OCI-LY7 (cell line): ENCODE measurements at regions not wholly inside any gene's neighbourhood (a gene's known extent, or its start where the extent isn't known, plus 50 kb on each side); places are given as distances from the start of the nearest gene placed in this dataset.

Source experiments
- BruUV-seq: library from RNA; stranded (reverse); fragments of 400-500 nt; replicated peaks from 2 replicates; lab custom pipeline; 2021; lab: Mats Ljungman, UMichigan
- CTCF ChIA-PET: fragments of 300-600 bp; sonication (Branson Sonifier 250); formaldehyde crosslinking; loops from one replicate; lab custom pipeline; 2022; ENCODE audit warnings: antibody characterized with exemption; ENCODE audit not compliant: unreplicated experiment; lab: Charles Lee
- POLR2A ChIA-PET: fragments of 300-600 bp; sonication (Branson Sonifier 250); formaldehyde crosslinking; loops from one replicate; lab custom pipeline; 2022; ENCODE audit warnings: antibody characterized with exemption; lab: Charles Lee
- DNase-seq: peaks from one replicate; pipeline ENCODE4 v3.0.0-alpha.2; 2015; ENCODE audit warnings: low spot score
- H2AFZ ChIP-seq: fragments of 200-600 bp; sonication (generic), shearing (Covaris generic); 2 replicates; pipeline ENCODE4 v1.6.1; 2014; ENCODE audit warnings: mild to moderate bottlenecking, antibody characterized with exemption, low read length, moderate library complexity
- H3K27ac ChIP-seq: fragments of 200-600 bp; sonication (generic); 2 replicates; pipeline ENCODE4 v1.5.1; 2014; ENCODE audit warnings: mixed run types, low read depth, mild to moderate bottlenecking, moderate library complexity, low read length, inconsistent platforms; ENCODE audit not compliant: poor library complexity, severe bottlenecking
- H3K36me3 ChIP-seq: fragments of 200-600 bp; sonication (generic); 2 replicates; pipeline ENCODE4 v1.6.1; 2014; ENCODE audit warnings: mild to moderate bottlenecking, antibody characterized with exemption, low read length, moderate library complexity, mixed read lengths; ENCODE audit not compliant: insufficient read depth
- H3K4me1 ChIP-seq: fragments of 200-600 bp; sonication (generic); 2 replicates; pipeline ENCODE4 v1.5.1; 2014; ENCODE audit warnings: mild to moderate bottlenecking, low read length; ENCODE audit not compliant: insufficient read depth, poor library complexity, severe bottlenecking
- H3K4me2 ChIP-seq: fragments of 200-600 bp; sonication (generic); 2 replicates; pipeline ENCODE4 v1.6.1; 2014; ENCODE audit warnings: mild to moderate bottlenecking, low read length
- H3K4me3 ChIP-seq: fragments of 200-600 bp; sonication (generic); 2 replicates; pipeline ENCODE4 v1.5.1; 2014; ENCODE audit warnings: mild to moderate bottlenecking, low read depth, low read length; ENCODE audit not compliant: poor library complexity, severe bottlenecking
- H3K79me2 ChIP-seq: fragments of 200-600 bp; sonication (generic); 2 replicates; pipeline ENCODE4 v1.6.1; 2016; ENCODE audit warnings: low read depth, mild to moderate bottlenecking, low read length, moderate library complexity, mixed read lengths; ENCODE audit not compliant: insufficient read depth
- H3K9me2 ChIP-seq: fragments of 200-600 bp; sonication (generic); 2 replicates; pipeline ENCODE4 v1.6.1; 2016; ENCODE audit warnings: mild to moderate bottlenecking, low read length, mixed read lengths; ENCODE audit not compliant: insufficient read depth
- H3K9me3 ChIP-seq: fragments of 200-600 bp; sonication (generic); 2 replicates; pipeline ENCODE4 v1.6.1; 2014; ENCODE audit warnings: mild to moderate bottlenecking, mixed run types, low read length, mixed read lengths
- H4K20me1 ChIP-seq: fragments of 200-600 bp; sonication (generic); 2 replicates; pipeline ENCODE4 v1.6.1; 2014; ENCODE audit warnings: mild to moderate bottlenecking, antibody characterized with exemption, low read length, moderate library complexity, mixed read lengths; ENCODE audit not compliant: insufficient read depth
- CTCF ChIP-seq: fragments of 200-600 bp; sonication (generic); conservative IDR thresholded peaks from 2 replicates; pipeline ENCODE4 v1.5.1; 2014; ENCODE audit warnings: mild to moderate bottlenecking, antibody characterized with exemption, low read length, moderate library complexity, mixed read lengths
- EZH2phosphoT487 ChIP-seq: fragments of 200-600 bp; sonication (generic); IDR thresholded peaks from 2 replicates; pipeline ENCODE4 v1.6.1; 2018; ENCODE audit warnings: low read depth, borderline replicate concordance, mild to moderate bottlenecking, mixed run types, antibody characterized with exemption, low read length, moderate library complexity, mixed read lengths
- intact Hi-C: fragments of 100-400 bp; cut with micrococcal nuclease; formaldehyde crosslinking; loops from one replicate; pipeline ENCODE4 v1.10.0; 2022; ENCODE audit not compliant: unreplicated experiment

- no TSS peak for BruUV-seq
- no peak overlapping the region for H3K4me3 ChIP-seq
- H3K27ac ChIP-seq, result no peak overlapping the region
- H2AFZ ChIP-seq, result no peak overlapping the region
- H3K4me2 ChIP-seq, result no peak overlapping the region
- H3K79me2 ChIP-seq, result no peaks in the 10 kb centered on the region
- intact Hi-C loops, result no loop called here
- no peaks in the 10 kb centered on the region for H3K36me3 ChIP-seq
- ChIA-PET POLR2A (no interaction called here), CTCF (no interaction called here)
- TF ChIP-seq CTCF (no peak), EZH2phosphoT487 (no peak)
- DNase-seq, result no peak
- no peaks in the 10 kb centered on the region for H3K4me1 ChIP-seq
- H3K9me2 ChIP-seq, result no peaks in the 10 kb centered on the region
- no peaks in the 10 kb centered on the region for H4K20me1 ChIP-seq
- H3K9me3 ChIP-seq, result no peaks in the 10 kb centered on the region
Measured at GRCh38 chr13:108549934-108550333, 79.5 kb upstream of the MYO16 start.

- Histone ChIP-seq H3K36me3 (no peaks in the 10 kb centered on the region), H3K79me2 (no peaks in the 10 kb centered on the region), H4K20me1 (no peaks in the 10 kb centered on the region), H3K9me3 (no peaks in the 10 kb centered on the region), H3K4me3 (no peak overlapping the region), H3K9me2 (no peaks in the 10 kb centered on the region), H3K27ac (no peak overlapping the region), H3K4me2 (no peak overlapping the region), H3K4me1 (no peaks in the 10 kb centered on the region), H2AFZ (no peak overlapping the region)
- POLR2A ChIA-PET, result no interaction called here
- no peak for TF ChIP-seq CTCF
- TF ChIP-seq EZH2phosphoT487, result no peak
- DNase-seq, result no peak
- intact Hi-C loops, result no loop called here
- BruUV-seq, result no TSS peak
- CTCF ChIA-PET, result no interaction called here
Measured at GRCh38 chr13:108551674-108552073, 77.7 kb upstream of the MYO16 start.

- ChIA-PET CTCF (no interaction called here), POLR2A (no interaction called here)
- H4K20me1 ChIP-seq, result no peaks in the 10 kb centered on the region
- H3K9me3 ChIP-seq, result no peaks in the 10 kb centered on the region
- H3K4me1 ChIP-seq, result no peaks in the 10 kb centered on the region
- no peak overlapping the region for H3K4me3 ChIP-seq
- H3K9me2 ChIP-seq, result no peaks in the 10 kb centered on the region
- H3K4me2 ChIP-seq, result no peak overlapping the region
- H3K27ac ChIP-seq, result no peak overlapping the region
- no peaks in the 10 kb centered on the region for H3K79me2 ChIP-seq
- no peak for DNase-seq
- H2AFZ ChIP-seq, result no peak overlapping the region
- TF ChIP-seq CTCF, result no peak
- TF ChIP-seq EZH2phosphoT487, result no peak
- BruUV-seq, result no TSS peak
- H3K36me3 ChIP-seq, result no peaks in the 10 kb centered on the region
- intact Hi-C loops, result no loop called here
Measured at GRCh38 chr13:108558489-108558888, 70.9 kb upstream of the MYO16 start.
